ENCODE measurements at regions not wholly inside any gene's neighbourhood (a gene's known extent, or its start where the extent isn't known, plus 50 kb on each side); places are given as distances from the start of the nearest gene placed in this dataset.
"Not testable (repeated sequence)": the region's sequence is repeated elsewhere in the genome, so short reads cannot be mapped to it uniquely, and the experiment has no call there.

GRCh38 chr6:151696302-151696701 lies 111.2 kb upstream of the ESR1 start:
- intact Hi-C loops (cut with DNase I); ATAC-seq (ENCODE audit: poor library complexity): not testable (repeated sequence)

GRCh38 chr6:151698931-151699700 lies 108.4 kb upstream of the ESR1 start:
- DNase-seq = no peak
- intact Hi-C loops (cut with DNase I) = no loop called here
- ATAC-seq (ENCODE audit: poor library complexity) = peak; percentile 70

More at GRCh38 chr6:151696302-151696701, 111.2 kb upstream of the ESR1 start:
- not testable (repeated sequence) for DNase-seq

GRCh38 chr6:151699719-151700118 lies 107.8 kb upstream of the ESR1 start:
- DNase-seq (no peak), ATAC-seq (ENCODE audit: poor library complexity) (peak; percentile 84)
- intact Hi-C loops (cut with DNase I) = no loop called here

- no peak for DNase-seq
- no peak for ATAC-seq (ENCODE audit: poor library complexity)
- intact Hi-C loops (cut with DNase I) = no loop called here
Measured at GRCh38 chr6:151701911-151702562, 105.4 kb upstream of the ESR1 start.

- intact Hi-C loops (cut with DNase I) = no loop called here
- ATAC-seq (ENCODE audit: poor library complexity) = no peak
- no peak for DNase-seq
Measured at GRCh38 chr6:151702851-151703658, 104.4 kb upstream of the ESR1 start.

GRCh38 chr6:151704383-151704782 lies 103.1 kb upstream of the ESR1 start:
- DNase-seq (no peak), ATAC-seq (ENCODE audit: poor library complexity) (no peak)
- intact Hi-C loops (cut with DNase I) = no loop called here

- DNase-seq (no peak), ATAC-seq (ENCODE audit: poor library complexity) (no peak)
- intact Hi-C loops (cut with DNase I) = no loop called here
Measured at GRCh38 chr6:151705993-151706733, 101.3 kb upstream of the ESR1 start.

GRCh38 chr6:151709329-151709728 lies 98.2 kb upstream of the ESR1 start:
- ATAC-seq (ENCODE audit: poor library complexity) (no peak), DNase-seq (no peak)
- intact Hi-C loops (cut with DNase I) = no loop called here

- intact Hi-C loops (cut with DNase I) = no loop called here
- DNase-seq (no peak), ATAC-seq (ENCODE audit: poor library complexity) (no peak)
Measured at GRCh38 chr6:151716526-151716932, 91.0 kb upstream of the ESR1 start.

- ATAC-seq (ENCODE audit: poor library complexity) (no peak), DNase-seq (no peak)
- intact Hi-C loops (cut with DNase I) = no loop called here
Measured at GRCh38 chr6:151719070-151719469, 88.4 kb upstream of the ESR1 start.

GRCh38 chr6:151721146-151721545 lies 86.3 kb upstream of the ESR1 start:
- no peak for ATAC-seq (ENCODE audit: poor library complexity)
- intact Hi-C loops (cut with DNase I) = no loop called here

GRCh38 chr6:151721671-151722070 lies 85.8 kb upstream of the ESR1 start:
- no peak for DNase-seq
- ATAC-seq (ENCODE audit: poor library complexity) = no peak
- intact Hi-C loops (cut with DNase I) = no loop called here

More at GRCh38 chr6:151721146-151721545, 86.3 kb upstream of the ESR1 start:
- no peak for DNase-seq

- intact Hi-C loops (cut with DNase I) = no loop called here
- no peak for DNase-seq
- no peak for ATAC-seq (ENCODE audit: poor library complexity)
Measured at GRCh38 chr6:151722342-151722741, 85.1 kb upstream of the ESR1 start.

GRCh38 chr6:151723152-151723551 lies 84.3 kb upstream of the ESR1 start:
- intact Hi-C loops (cut with DNase I) = no loop called here
- ATAC-seq (ENCODE audit: poor library complexity) (no peak), DNase-seq (no peak)

- no peak for ATAC-seq (ENCODE audit: poor library complexity)
Measured at GRCh38 chr6:151729829-151730495, 77.5 kb upstream of the ESR1 start.

GRCh38 chr6:151730496-151730870 lies 77.0 kb upstream of the ESR1 start:
- DNase-seq (no peak), ATAC-seq (ENCODE audit: poor library complexity) (no peak)
- intact Hi-C loops (cut with DNase I) = no loop called here

More at GRCh38 chr6:151729829-151730495, 77.5 kb upstream of the ESR1 start:
- intact Hi-C loops (cut with DNase I) = no loop called here
- no peak for DNase-seq

- DNase-seq (no peak), ATAC-seq (ENCODE audit: poor library complexity) (no peak)
- intact Hi-C loops (cut with DNase I) = no loop called here
Measured at GRCh38 chr6:151731313-151731712, 76.2 kb upstream of the ESR1 start.

- peak; percentile 25 for ATAC-seq (ENCODE audit: poor library complexity)
- intact Hi-C loops (cut with DNase I) = no loop called here
- DNase-seq = no peak
Measured at GRCh38 chr6:151733680-151734320, 73.7 kb upstream of the ESR1 start.

Data from Right ventricle myocardium superior (tissue), 1 donor.